Thyroid gland (tissue), 4 donors: ENCODE measurements at regions not wholly inside any gene's neighbourhood (a gene's known extent, or its start where the extent isn't known, plus 50 kb on each side); places are given as distances from the start of the nearest gene placed in this dataset.

Source experiments
- POLR2A ChIP-seq, 2 donors: fragments of 450-650 bp; IDR thresholded peaks; one replicate each; pipeline ENCODE4 v1.6.1; 2017; ENCODE audit warnings: antibody characterized with exemption in 2 of 2, mild to moderate bottlenecking in 2 of 2, moderate library complexity in 1 of 2
- TF ChIP-seq, protein P1 (sequence below), 6 experiments: fragments of 200-600 bp in 3 of 6; fragments of 450-650 bp in 3 of 6; sonication (generic) in 3 of 6; IDR thresholded peaks; one replicate each; pipeline ENCODE4 v1.5.1; 2016 to 2019; ENCODE audit warnings: antibody characterized with exemption in 6 of 6, mild to moderate bottlenecking in 2 of 6, inconsistent platforms in 1 of 6, moderate library complexity in 1 of 6

DNA sequence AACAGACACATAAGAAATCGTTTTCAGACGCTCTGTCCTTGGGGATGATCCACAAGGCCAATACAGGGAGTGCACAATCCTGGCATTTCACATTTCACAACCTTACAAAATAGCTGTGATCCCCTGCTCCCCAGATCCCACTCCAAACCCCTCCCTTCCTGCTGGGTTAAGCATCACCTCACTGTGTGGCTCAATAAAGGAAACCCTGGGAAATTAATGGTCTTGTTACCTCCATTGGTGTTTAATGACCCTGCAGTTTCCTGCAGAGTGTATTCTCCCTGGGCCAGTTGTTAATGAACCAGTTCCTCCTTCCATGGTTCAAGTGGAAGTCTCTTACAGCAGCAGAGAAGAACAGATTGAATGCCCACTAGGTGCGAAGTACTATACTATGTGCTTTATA lies 334.7 kb downstream of the OMA1 start:
- TF ChIP-seq, protein P1, sequence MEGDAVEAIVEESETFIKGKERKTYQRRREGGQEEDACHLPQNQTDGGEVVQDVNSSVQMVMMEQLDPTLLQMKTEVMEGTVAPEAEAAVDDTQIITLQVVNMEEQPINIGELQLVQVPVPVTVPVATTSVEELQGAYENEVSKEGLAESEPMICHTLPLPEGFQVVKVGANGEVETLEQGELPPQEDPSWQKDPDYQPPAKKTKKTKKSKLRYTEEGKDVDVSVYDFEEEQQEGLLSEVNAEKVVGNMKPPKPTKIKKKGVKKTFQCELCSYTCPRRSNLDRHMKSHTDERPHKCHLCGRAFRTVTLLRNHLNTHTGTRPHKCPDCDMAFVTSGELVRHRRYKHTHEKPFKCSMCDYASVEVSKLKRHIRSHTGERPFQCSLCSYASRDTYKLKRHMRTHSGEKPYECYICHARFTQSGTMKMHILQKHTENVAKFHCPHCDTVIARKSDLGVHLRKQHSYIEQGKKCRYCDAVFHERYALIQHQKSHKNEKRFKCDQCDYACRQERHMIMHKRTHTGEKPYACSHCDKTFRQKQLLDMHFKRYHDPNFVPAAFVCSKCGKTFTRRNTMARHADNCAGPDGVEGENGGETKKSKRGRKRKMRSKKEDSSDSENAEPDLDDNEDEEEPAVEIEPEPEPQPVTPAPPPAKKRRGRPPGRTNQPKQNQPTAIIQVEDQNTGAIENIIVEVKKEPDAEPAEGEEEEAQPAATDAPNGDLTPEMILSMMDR (IDR thresholded peaks at IDR 0.05) = no peak
- no peak for TF ChIP-seq POLR2A (IDR thresholded peaks at IDR 0.05)
